ENCODE measurements at regions not wholly inside any gene's neighbourhood (a gene's known extent, or its start where the extent isn't known, plus 50 kb on each side); places are given as distances from the start of the nearest gene placed in this dataset.
A peak's percentile ranks its signal among the peaks of the same experiment; 100 is the strongest.

- peak overlapping the region; percentile 72; the same call in 1 of the 2 replicates for H2AFZ ChIP-seq (ENCODE audit: low read length)
- no peaks in the 10 kb centered on the region for H3K36me3 ChIP-seq (ENCODE audit: insufficient read depth, low read length)
- peak; percentile 76 for DNase-seq
These were observed 198.5 kb downstream of the UBE2E3 start for GRCh38 chr2:181178823-181179412.

GRCh38 chr2:181183878-181184542 is 203.6 kb downstream of the UBE2E3 start:
- no peaks in the 10 kb centered on the region for H3K79me2 ChIP-seq (ENCODE audit: low read length)
- H3K27me3 ChIP-seq (ENCODE audit: low read length) = no peaks in the 10 kb centered on the region
- peak; percentile 86 for DNase-seq
- H2AFZ ChIP-seq (ENCODE audit: low read length) = peak overlapping the region; percentile 50
- H3K4me2 ChIP-seq (ENCODE audit: low read depth, low read length, poor library complexity, severe bottlenecking) = peak overlapping the region; percentile 50
- H3K9ac ChIP-seq (ENCODE audit: low read length) = peak overlapping the region; percentile 53
- peaks cover 15% of the 10 kb centered on the region for H3K4me1 ChIP-seq (ENCODE audit: low read length)
- H3K36me3 ChIP-seq (ENCODE audit: insufficient read depth, low read length) = no peaks in the 10 kb centered on the region
- no peaks in the 10 kb centered on the region for H4K20me1 ChIP-seq (ENCODE audit: insufficient read depth, low read depth, low read length)
- H3K9me2 ChIP-seq (replicated peaks; ENCODE audit: insufficient read depth, low read length) = 0 out of 2 replicates have a peak, but pooled peaks cover 5% of the 10 kb centered on the region
- peak overlapping the region; percentile 22; the same call in 1 of the 2 replicates for H3K4me3 ChIP-seq (ENCODE audit: low read length)
- H3K9me3 ChIP-seq (ENCODE audit: low read length) = no peaks in the 10 kb centered on the region
- H3K27ac ChIP-seq (ENCODE audit: low read length) = peak overlapping the region; percentile 91

More at GRCh38 chr2:181178823-181179412, 198.5 kb downstream of the UBE2E3 start:
- no peaks in the 10 kb centered on the region for H3K27me3 ChIP-seq (ENCODE audit: low read length)
- no peak overlapping the region for H3K27ac ChIP-seq (ENCODE audit: low read length)
- no peak overlapping the region for H3K4me2 ChIP-seq (ENCODE audit: low read depth, low read length, poor library complexity, severe bottlenecking)
- peaks cover 4% of the 10 kb centered on the region for H3K4me1 ChIP-seq (ENCODE audit: low read length)
- no peaks in the 10 kb centered on the region for H3K9me3 ChIP-seq (ENCODE audit: low read length)
- no peaks in the 10 kb centered on the region for H3K9me2 ChIP-seq (replicated peaks; ENCODE audit: insufficient read depth, low read length)
- H3K9ac ChIP-seq (ENCODE audit: low read length) = no peak overlapping the region
- no peaks in the 10 kb centered on the region for H4K20me1 ChIP-seq (ENCODE audit: insufficient read depth, low read depth, low read length)
- no peaks in the 10 kb centered on the region for H3K79me2 ChIP-seq (ENCODE audit: low read length)
- H3K4me3 ChIP-seq (ENCODE audit: low read length) = no peak overlapping the region

- no peaks in the 10 kb centered on the region for H3K79me2 ChIP-seq (ENCODE audit: low read length)
- H3K9ac ChIP-seq (ENCODE audit: low read length) = no peak overlapping the region
- H3K9me3 ChIP-seq (ENCODE audit: low read length) = no peaks in the 10 kb centered on the region
- H3K4me2 ChIP-seq (ENCODE audit: low read depth, low read length, poor library complexity, severe bottlenecking) = no peak overlapping the region
- peaks cover 15% of the 10 kb centered on the region for H3K4me1 ChIP-seq (ENCODE audit: low read length)
- DNase-seq = no peak
- H3K27me3 ChIP-seq (ENCODE audit: low read length) = no peaks in the 10 kb centered on the region
- H3K4me3 ChIP-seq (ENCODE audit: low read length) = no peak overlapping the region
- H3K36me3 ChIP-seq (ENCODE audit: insufficient read depth, low read length) = no peaks in the 10 kb centered on the region
- no peaks in the 10 kb centered on the region for H4K20me1 ChIP-seq (ENCODE audit: insufficient read depth, low read depth, low read length)
- H3K27ac ChIP-seq (ENCODE audit: low read length) = no peak overlapping the region
- 0 out of 2 replicates have a peak, but pooled peaks cover 5% of the 10 kb centered on the region for H3K9me2 ChIP-seq (replicated peaks; ENCODE audit: insufficient read depth, low read length)
- H2AFZ ChIP-seq (ENCODE audit: low read length) = no peak overlapping the region
These were observed 205.0 kb downstream of the UBE2E3 start for GRCh38 chr2:181185421-181185820.

- Histone ChIP-seq H3K9me2 (replicated peaks; ENCODE audit: insufficient read depth, low read length) (0 out of 2 replicates have a peak, but pooled peaks cover 5% of the 10 kb centered on the region), H3K27me3 (ENCODE audit: low read length) (no peaks in the 10 kb centered on the region), H3K4me2 (ENCODE audit: low read depth, low read length, poor library complexity, severe bottlenecking) (no peak overlapping the region), H4K20me1 (ENCODE audit: insufficient read depth, low read depth, low read length) (no peaks in the 10 kb centered on the region), H3K4me1 (ENCODE audit: low read length) (peaks cover 15% of the 10 kb centered on the region), H3K4me3 (ENCODE audit: low read length) (no peak overlapping the region), H3K27ac (ENCODE audit: low read length) (no peak overlapping the region), H3K9me3 (ENCODE audit: low read length) (no peaks in the 10 kb centered on the region), H3K36me3 (ENCODE audit: insufficient read depth, low read length) (no peaks in the 10 kb centered on the region), H3K79me2 (ENCODE audit: low read length) (no peaks in the 10 kb centered on the region), H2AFZ (ENCODE audit: low read length) (0 out of 2 replicates have a peak overlapping the region, but pooled peaks have one; percentile 51), H3K9ac (ENCODE audit: low read length) (no peak overlapping the region)
- DNase-seq = no peak
These were observed 205.5 kb downstream of the UBE2E3 start for GRCh38 chr2:181185948-181186347.

GRCh38 chr2:181188605-181189004 is 208.2 kb downstream of the UBE2E3 start:
- Histone ChIP-seq H3K4me1 (ENCODE audit: low read length) (peaks cover 13% of the 10 kb centered on the region), H3K9me2 (replicated peaks; ENCODE audit: insufficient read depth, low read length) (0 out of 2 replicates have a peak, but pooled peaks cover 5% of the 10 kb centered on the region), H3K4me2 (ENCODE audit: low read depth, low read length, poor library complexity, severe bottlenecking) (no peak overlapping the region), H3K4me3 (ENCODE audit: low read length) (no peak overlapping the region), H3K9ac (ENCODE audit: low read length) (no peak overlapping the region), H3K27me3 (ENCODE audit: low read length) (no peaks in the 10 kb centered on the region), H3K36me3 (ENCODE audit: insufficient read depth, low read length) (no peaks in the 10 kb centered on the region), H2AFZ (ENCODE audit: low read length) (no peak overlapping the region), H3K9me3 (ENCODE audit: low read length) (no peaks in the 10 kb centered on the region), H4K20me1 (ENCODE audit: insufficient read depth, low read depth, low read length) (no peaks in the 10 kb centered on the region), H3K27ac (ENCODE audit: low read length) (no peak overlapping the region), H3K79me2 (ENCODE audit: low read length) (no peaks in the 10 kb centered on the region)
- DNase-seq = no peak

- H3K4me3 ChIP-seq (ENCODE audit: low read length) = no peak overlapping the region
- 0 out of 2 replicates have a peak, but pooled peaks cover 5% of the 10 kb centered on the region for H3K9me2 ChIP-seq (replicated peaks; ENCODE audit: insufficient read depth, low read length)
- H3K27ac ChIP-seq (ENCODE audit: low read length) = no peak overlapping the region
- H3K79me2 ChIP-seq (ENCODE audit: low read length) = no peaks in the 10 kb centered on the region
- H3K36me3 ChIP-seq (ENCODE audit: insufficient read depth, low read length) = no peaks in the 10 kb centered on the region
- H3K9me3 ChIP-seq (ENCODE audit: low read length) = no peaks in the 10 kb centered on the region
- no peak overlapping the region for H3K4me2 ChIP-seq (ENCODE audit: low read depth, low read length, poor library complexity, severe bottlenecking)
- no peak for DNase-seq
- H3K27me3 ChIP-seq (ENCODE audit: low read length) = no peaks in the 10 kb centered on the region
- H3K9ac ChIP-seq (ENCODE audit: low read length) = no peak overlapping the region
- no peak overlapping the region for H2AFZ ChIP-seq (ENCODE audit: low read length)
- no peaks in the 10 kb centered on the region for H4K20me1 ChIP-seq (ENCODE audit: insufficient read depth, low read depth, low read length)
- H3K4me1 ChIP-seq (ENCODE audit: low read length) = no peaks in the 10 kb centered on the region
These were observed 209.5 kb downstream of the UBE2E3 start for GRCh38 chr2:181189951-181190350.

- peak overlapping the region; percentile 52; the same call in 1 of the 2 replicates for H2AFZ ChIP-seq (ENCODE audit: low read length)
- DNase-seq = no peak
These were observed 210.3 kb downstream of the UBE2E3 start for GRCh38 chr2:181190711-181191110.

GRCh38 chr2:181193550-181193949 is 213.1 kb downstream of the UBE2E3 start:
- Histone ChIP-seq H3K4me1 (ENCODE audit: low read length) (no peaks in the 10 kb centered on the region; the same call in 1 of the 2 replicates), H3K79me2 (ENCODE audit: low read length) (no peaks in the 10 kb centered on the region), H3K4me2 (ENCODE audit: low read depth, low read length, poor library complexity, severe bottlenecking) (no peak overlapping the region), H3K36me3 (ENCODE audit: insufficient read depth, low read length) (no peaks in the 10 kb centered on the region), H3K27ac (ENCODE audit: low read length) (no peak overlapping the region), H3K9me2 (replicated peaks; ENCODE audit: insufficient read depth, low read length) (no peaks in the 10 kb centered on the region), H3K9me3 (ENCODE audit: low read length) (no peaks in the 10 kb centered on the region), H3K27me3 (ENCODE audit: low read length) (no peaks in the 10 kb centered on the region), H3K4me3 (ENCODE audit: low read length) (no peak overlapping the region), H2AFZ (ENCODE audit: low read length) (no peak overlapping the region), H3K9ac (ENCODE audit: low read length) (no peak overlapping the region), H4K20me1 (ENCODE audit: insufficient read depth, low read depth, low read length) (no peaks in the 10 kb centered on the region)
- DNase-seq = no peak

More at GRCh38 chr2:181190711-181191110, 210.3 kb downstream of the UBE2E3 start:
- H3K36me3 ChIP-seq (ENCODE audit: insufficient read depth, low read length) = no peaks in the 10 kb centered on the region
- no peak overlapping the region for H3K4me3 ChIP-seq (ENCODE audit: low read length)
- H4K20me1 ChIP-seq (ENCODE audit: insufficient read depth, low read depth, low read length) = no peaks in the 10 kb centered on the region
- no peaks in the 10 kb centered on the region for H3K4me1 ChIP-seq (ENCODE audit: low read length)
- H3K27me3 ChIP-seq (ENCODE audit: low read length) = no peaks in the 10 kb centered on the region
- 0 out of 2 replicates have a peak, but pooled peaks cover 5% of the 10 kb centered on the region for H3K9me2 ChIP-seq (replicated peaks; ENCODE audit: insufficient read depth, low read length)
- no peaks in the 10 kb centered on the region for H3K9me3 ChIP-seq (ENCODE audit: low read length)
- no peaks in the 10 kb centered on the region for H3K79me2 ChIP-seq (ENCODE audit: low read length)
- no peak overlapping the region for H3K4me2 ChIP-seq (ENCODE audit: low read depth, low read length, poor library complexity, severe bottlenecking)
- no peak overlapping the region for H3K9ac ChIP-seq (ENCODE audit: low read length)
- no peak overlapping the region for H3K27ac ChIP-seq (ENCODE audit: low read length)
